ENCODE measurements at regions not wholly inside any gene's neighbourhood (a gene's known extent, or its start where the extent isn't known, plus 50 kb on each side); places are given as distances from the start of the nearest gene placed in this dataset.

DNA sequence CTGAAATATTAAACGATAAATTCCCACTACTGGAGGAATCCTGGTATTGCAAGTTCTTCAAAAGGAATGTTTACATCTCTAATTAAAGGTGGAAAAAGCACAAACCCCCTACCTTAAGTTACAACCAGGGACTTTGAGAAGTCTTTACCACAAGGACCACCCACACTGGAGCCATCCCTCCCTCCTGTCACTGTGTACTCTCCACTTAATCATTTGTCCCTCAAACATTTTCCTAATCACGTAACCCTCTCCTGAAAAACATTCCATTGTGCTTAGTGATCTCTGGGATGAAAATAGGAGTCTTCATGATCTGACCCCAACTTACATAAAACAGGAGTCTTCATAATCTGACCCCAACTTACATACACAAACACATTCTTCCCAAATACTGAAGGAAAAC, 85.7 kb downstream of the SUCLG1 start:
- H3K27ac ChIP-seq (replicated peaks), result no peak overlapping the region
- H3K9me3 ChIP-seq (replicated peaks), result no peaks in the 10 kb centered on the region
- no peaks in the 10 kb centered on the region for H3K36me3 ChIP-seq
- DNase-seq, result no peak
- intact Hi-C loops (cut with micrococcal nuclease), result no loop called here
- H3K4me3 ChIP-seq, result no peak overlapping the region
- H3K27me3 ChIP-seq (ENCODE audit: low read depth), result peaks cover 3% of the 10 kb centered on the region
- TF ChIP-seq, protein P1, sequence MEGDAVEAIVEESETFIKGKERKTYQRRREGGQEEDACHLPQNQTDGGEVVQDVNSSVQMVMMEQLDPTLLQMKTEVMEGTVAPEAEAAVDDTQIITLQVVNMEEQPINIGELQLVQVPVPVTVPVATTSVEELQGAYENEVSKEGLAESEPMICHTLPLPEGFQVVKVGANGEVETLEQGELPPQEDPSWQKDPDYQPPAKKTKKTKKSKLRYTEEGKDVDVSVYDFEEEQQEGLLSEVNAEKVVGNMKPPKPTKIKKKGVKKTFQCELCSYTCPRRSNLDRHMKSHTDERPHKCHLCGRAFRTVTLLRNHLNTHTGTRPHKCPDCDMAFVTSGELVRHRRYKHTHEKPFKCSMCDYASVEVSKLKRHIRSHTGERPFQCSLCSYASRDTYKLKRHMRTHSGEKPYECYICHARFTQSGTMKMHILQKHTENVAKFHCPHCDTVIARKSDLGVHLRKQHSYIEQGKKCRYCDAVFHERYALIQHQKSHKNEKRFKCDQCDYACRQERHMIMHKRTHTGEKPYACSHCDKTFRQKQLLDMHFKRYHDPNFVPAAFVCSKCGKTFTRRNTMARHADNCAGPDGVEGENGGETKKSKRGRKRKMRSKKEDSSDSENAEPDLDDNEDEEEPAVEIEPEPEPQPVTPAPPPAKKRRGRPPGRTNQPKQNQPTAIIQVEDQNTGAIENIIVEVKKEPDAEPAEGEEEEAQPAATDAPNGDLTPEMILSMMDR (IDR thresholded peaks at IDR 0.05; ENCODE audit: borderline replicate concordance), result no peak
- H3K4me1 ChIP-seq, result no peaks in the 10 kb centered on the region

DNA sequence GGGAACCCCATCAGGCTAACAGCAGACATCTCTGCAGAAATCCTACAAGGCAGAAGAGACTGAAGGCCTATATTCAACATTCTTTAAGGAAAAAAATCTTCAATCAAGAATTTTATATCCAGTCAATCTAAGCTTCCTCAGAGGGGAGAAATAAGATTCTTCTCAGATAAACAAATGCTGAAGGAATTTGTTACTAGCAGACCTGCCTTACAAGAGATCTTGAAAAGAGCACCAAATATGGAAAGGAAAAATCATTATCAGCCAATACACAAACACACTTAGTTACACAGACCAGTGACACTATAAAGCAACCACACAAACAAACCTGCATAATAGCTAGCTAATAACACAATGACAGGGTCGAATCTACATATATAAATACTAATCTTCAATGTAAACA, 96.5 kb downstream of the SUCLG1 start:
- peaks cover 61% of the 10 kb centered on the region for H3K9me3 ChIP-seq (replicated peaks)
- TF ChIP-seq, protein P1 (IDR thresholded peaks at IDR 0.05; ENCODE audit: borderline replicate concordance), result no peak
- no peaks in the 10 kb centered on the region for H3K4me1 ChIP-seq
- intact Hi-C loops (cut with micrococcal nuclease), result no loop called here
- no peaks in the 10 kb centered on the region for H3K36me3 ChIP-seq
- no peak overlapping the region for H3K4me3 ChIP-seq
- H3K27me3 ChIP-seq (ENCODE audit: low read depth), result no peaks in the 10 kb centered on the region
- no peak overlapping the region for H3K27ac ChIP-seq (replicated peaks)
- no peak for DNase-seq

DNA sequence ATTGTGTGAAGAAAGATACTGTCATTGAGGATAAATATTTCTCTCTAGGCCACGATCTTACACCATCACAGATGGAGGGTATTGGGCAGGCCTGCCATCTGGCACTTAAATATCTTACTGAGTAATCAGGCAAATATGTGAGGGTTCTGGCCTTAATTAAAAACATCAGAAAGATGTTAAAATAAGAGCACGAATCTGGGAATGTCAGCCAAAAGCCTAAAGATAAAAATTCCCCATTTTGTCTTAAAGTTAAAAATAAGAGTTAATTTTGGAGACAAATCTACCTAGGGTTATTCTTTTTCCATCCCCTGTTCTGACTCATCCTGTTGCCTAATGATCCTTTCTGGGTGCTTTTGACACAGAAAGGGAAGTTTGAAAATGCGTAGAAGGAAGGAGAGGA, 121.0 kb downstream of the SUCLG1 start:
- TF ChIP-seq, protein P1 (IDR thresholded peaks at IDR 0.05; ENCODE audit: borderline replicate concordance), result no peak
- no peak for DNase-seq
- H3K4me1 ChIP-seq, result no peaks in the 10 kb centered on the region
- no peaks in the 10 kb centered on the region for H3K27me3 ChIP-seq (ENCODE audit: low read depth)
- intact Hi-C loops (cut with micrococcal nuclease), result no loop called here
- H3K4me3 ChIP-seq, result no peak overlapping the region
- H3K27ac ChIP-seq (replicated peaks), result no peak overlapping the region
- H3K36me3 ChIP-seq, result no peaks in the 10 kb centered on the region
- peaks cover 19% of the 10 kb centered on the region for H3K9me3 ChIP-seq (replicated peaks)

DNA sequence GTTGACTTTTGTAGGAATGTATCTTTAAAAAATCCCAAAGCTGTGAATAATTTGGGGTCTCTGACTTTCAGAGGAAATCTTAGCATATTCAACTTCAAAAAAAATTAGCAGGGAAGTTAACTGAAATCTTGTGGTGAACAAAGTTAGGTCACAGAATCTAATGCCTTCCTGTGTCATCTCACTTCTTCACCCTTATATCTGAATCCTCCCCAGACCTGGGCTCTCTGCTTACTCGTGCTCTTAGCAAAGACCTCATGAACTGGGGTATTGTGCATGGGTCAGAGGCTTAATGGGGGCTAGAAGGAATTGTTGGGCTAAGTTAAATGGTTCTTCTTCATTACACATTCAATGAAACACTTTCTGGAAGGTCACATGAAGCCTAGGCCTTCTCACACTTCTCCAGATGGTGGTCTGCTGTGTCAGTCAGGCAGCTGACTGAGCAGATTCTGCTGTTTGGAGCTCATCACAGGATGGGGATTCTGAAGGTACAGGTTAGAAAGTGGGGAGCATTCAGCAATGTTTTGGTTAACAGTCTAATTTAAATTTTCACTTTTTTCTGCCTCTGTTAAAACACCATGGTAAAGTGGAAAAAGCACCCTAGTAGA, 131.3 kb downstream of the SUCLG1 start:
- Histone ChIP-seq H3K27ac (replicated peaks) (no peak overlapping the region), H3K9me3 (replicated peaks) (peaks cover 11% of the 10 kb centered on the region), H3K27me3 (ENCODE audit: low read depth) (peaks cover 12% of the 10 kb centered on the region), H3K4me3 (no peak overlapping the region), H3K36me3 (no peaks in the 10 kb centered on the region), H3K4me1 (no peaks in the 10 kb centered on the region)
- no peak for DNase-seq
- intact Hi-C loops (cut with micrococcal nuclease), result no loop called here
- TF ChIP-seq, protein P1 (IDR thresholded peaks at IDR 0.05; ENCODE audit: borderline replicate concordance), result no peak

DNA sequence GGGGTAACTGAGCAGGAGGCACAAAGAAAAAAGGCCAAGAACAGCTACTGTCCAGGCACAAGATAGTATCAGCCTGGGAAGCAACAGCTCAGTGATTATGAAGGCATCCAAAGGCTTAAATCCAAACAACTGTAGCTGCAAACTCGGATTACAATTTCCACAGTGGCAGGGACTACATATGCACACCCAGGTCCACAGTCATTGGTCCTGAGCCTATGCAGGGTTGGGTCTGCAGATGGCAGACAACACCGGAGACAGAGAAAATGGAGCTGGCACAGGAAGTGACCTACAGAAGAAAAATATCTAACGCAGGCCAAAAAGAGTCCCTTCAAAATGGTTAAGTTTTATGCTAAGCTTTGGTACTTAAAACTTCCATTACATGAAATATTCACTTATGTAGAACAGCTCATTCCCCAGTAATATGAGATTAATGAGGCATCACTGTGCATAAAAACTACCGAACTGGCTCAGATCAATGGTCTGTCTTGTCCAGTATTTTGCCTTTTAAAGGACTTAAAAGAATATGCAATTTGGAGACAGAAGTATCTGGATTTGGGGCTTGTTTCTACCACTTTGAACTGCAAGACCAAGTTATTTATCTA, 132.1 kb downstream of the SUCLG1 start:
- peaks cover 18% of the 10 kb centered on the region for H3K27me3 ChIP-seq (ENCODE audit: low read depth)
- H3K36me3 ChIP-seq, result no peaks in the 10 kb centered on the region
- intact Hi-C loops (cut with micrococcal nuclease), result no loop called here
- peaks cover 9% of the 10 kb centered on the region for H3K9me3 ChIP-seq (replicated peaks)
- no peak for DNase-seq
- H3K27ac ChIP-seq (replicated peaks), result no peak overlapping the region
- no peaks in the 10 kb centered on the region for H3K4me1 ChIP-seq
- no peak overlapping the region for H3K4me3 ChIP-seq
- TF ChIP-seq, protein P1 (IDR thresholded peaks at IDR 0.05; ENCODE audit: borderline replicate concordance), result no peak

Measured in left ventricle myocardium inferior (tissue), 1 donor.